MG63 (cell line): ENCODE measurements at regions not wholly inside any gene's neighbourhood (a gene's known extent, or its start where the extent isn't known, plus 50 kb on each side); places are given as distances from the start of the nearest gene placed in this dataset.

Experiments
- DNase-seq: peaks from one replicate; pipeline ENCODE4 v3.0.0-alpha.2; 2020
- H3K27me3 ChIP-seq: fragments of 250-450 bp; sonication (Bioruptor Pico); 2 replicates; pipeline ENCODE4 v1.5.1; 2020; ENCODE audit warnings: mild to moderate bottlenecking, moderate library complexity
- H3K36me3 ChIP-seq: fragments of 250-450 bp; sonication (Bioruptor Pico); 2 replicates; pipeline ENCODE4 v1.5.1; 2020; ENCODE audit warnings: mild to moderate bottlenecking, moderate library complexity
- H3K4me3 ChIP-seq: fragments of 250-450 bp; sonication (Bioruptor Pico); 2 replicates; pipeline ENCODE4 v1.5.1; 2020; ENCODE audit warnings: mild to moderate bottlenecking, moderate library complexity
- H3K9me3 ChIP-seq: fragments of 250-450 bp; sonication (Bioruptor Pico); 2 replicates; pipeline ENCODE4 v1.5.1; 2020; ENCODE audit warnings: mild to moderate bottlenecking, moderate library complexity

DNA sequence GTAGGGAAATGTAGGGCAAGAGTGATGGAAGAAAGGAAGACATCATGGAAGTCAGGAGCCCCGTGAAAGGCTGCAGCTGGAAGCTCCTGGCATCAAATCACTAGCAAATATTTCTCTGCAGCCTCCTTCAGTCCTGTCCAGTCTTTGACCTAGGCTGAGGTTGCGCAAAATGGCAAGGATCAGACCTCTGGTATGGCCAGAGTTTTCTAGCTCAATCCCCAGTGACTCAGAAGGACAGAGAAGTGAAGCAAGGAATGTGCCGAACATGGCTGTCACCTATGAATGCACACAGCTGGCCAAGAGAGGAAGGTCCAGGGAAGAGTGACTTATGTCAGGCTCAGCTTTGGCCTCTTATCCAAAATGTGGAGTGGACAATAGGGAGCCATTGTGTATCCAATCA, 71.1 kb upstream of the PHOX2B start:
- H3K9me3 ChIP-seq = no peaks in the 10 kb centered on the region
- H3K27me3 ChIP-seq = peaks cover 9% of the 10 kb centered on the region; the same call in 1 of the 2 replicates
- no peaks in the 10 kb centered on the region for H3K36me3 ChIP-seq
- no peak overlapping the region for H3K4me3 ChIP-seq
- no peak for DNase-seq

DNA sequence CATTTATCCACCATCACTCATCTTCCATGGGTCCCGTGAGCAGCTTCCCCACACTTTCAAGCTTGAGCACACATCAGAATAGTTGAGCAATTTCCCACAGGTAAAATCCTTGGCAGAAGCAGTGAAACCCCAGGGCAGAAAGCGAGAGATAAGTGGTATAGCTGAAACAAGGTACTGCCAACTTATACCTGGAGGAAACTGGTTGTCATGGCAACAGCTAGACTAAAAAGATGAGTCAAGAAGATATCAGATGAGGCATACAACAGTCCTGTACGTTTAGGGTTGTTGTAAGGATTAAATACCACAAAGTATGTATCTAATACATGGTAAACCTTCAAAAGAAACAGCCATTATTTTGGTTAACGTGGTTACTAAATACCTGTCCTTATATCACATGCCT, 66.9 kb upstream of the PHOX2B start:
- Histone ChIP-seq H3K9me3 (no peaks in the 10 kb centered on the region), H3K36me3 (no peaks in the 10 kb centered on the region), H3K4me3 (no peak overlapping the region), H3K27me3 (0 out of 2 replicates have a peak, but pooled peaks cover 5% of the 10 kb centered on the region)
- no peak for DNase-seq

DNA sequence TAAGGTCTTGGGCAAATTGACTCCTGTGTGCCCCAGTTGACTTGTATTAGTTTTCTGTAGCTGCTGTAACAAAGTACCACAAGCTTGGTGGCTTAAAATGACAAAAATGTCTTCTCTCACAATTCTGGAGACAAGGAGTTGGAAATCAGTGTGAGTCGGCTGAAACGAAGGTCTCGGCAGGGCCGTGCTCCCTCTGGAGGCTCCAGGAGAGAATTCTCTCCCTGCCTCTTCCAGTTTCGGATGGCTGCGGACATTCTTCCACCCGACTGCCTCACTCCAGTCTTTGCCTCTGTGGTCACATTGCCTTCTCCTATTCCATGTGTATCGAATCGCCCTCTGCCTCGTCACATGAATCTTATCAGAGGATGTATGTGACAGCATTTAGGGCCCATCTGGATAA, 66.0 kb upstream of the PHOX2B start:
- Histone ChIP-seq H3K27me3 (no peaks in the 10 kb centered on the region), H3K36me3 (no peaks in the 10 kb centered on the region), H3K4me3 (no peak overlapping the region), H3K9me3 (no peaks in the 10 kb centered on the region)
- DNase-seq = no peak

DNA sequence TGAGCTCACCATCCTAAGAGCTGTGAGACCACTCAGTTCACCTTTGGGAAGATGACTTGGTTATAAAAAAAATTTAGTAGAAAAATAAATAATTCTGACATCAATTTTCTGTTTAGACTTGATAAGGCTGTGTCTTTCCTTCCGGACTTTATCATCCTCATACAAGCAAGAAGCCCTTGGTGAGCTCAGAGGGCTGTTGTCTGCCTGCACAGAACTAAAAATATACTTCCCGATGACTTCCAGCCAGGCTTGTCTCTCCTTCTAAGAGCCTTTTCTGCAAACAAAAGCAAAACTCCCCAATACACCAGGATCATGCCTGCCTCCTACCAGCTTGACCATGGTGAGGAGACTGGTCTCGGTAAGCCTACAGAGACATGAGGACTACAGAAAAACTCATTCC, 58.3 kb upstream of the PHOX2B start:
- Histone ChIP-seq H3K36me3 (no peaks in the 10 kb centered on the region), H3K27me3 (no peaks in the 10 kb centered on the region), H3K4me3 (no peak overlapping the region), H3K9me3 (no peaks in the 10 kb centered on the region)
- DNase-seq = no peak

DNA sequence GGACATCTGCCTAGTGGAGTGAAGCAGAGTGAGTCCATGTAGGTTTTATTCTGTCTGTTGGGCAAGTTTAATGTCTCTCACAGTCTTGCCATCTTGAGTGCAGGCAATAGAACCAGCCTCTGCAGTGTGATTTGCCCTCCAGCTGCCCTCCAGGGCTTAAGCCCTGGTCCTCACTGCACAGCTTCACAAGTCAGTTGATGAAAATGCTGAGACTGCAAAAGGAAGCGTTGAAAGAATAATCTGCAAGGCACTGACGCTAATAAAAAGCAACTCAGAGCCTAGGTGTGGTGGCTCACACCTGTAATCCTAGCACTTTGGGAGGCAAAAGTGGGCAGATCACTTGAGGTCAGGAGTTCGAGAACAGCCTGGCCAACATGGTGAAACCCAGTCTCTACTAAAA, 54.1 kb upstream of the PHOX2B start:
- Histone ChIP-seq H3K36me3 (no peaks in the 10 kb centered on the region), H3K9me3 (no peaks in the 10 kb centered on the region), H3K4me3 (no peak overlapping the region), H3K27me3 (no peaks in the 10 kb centered on the region)
- DNase-seq = no peak

DNA sequence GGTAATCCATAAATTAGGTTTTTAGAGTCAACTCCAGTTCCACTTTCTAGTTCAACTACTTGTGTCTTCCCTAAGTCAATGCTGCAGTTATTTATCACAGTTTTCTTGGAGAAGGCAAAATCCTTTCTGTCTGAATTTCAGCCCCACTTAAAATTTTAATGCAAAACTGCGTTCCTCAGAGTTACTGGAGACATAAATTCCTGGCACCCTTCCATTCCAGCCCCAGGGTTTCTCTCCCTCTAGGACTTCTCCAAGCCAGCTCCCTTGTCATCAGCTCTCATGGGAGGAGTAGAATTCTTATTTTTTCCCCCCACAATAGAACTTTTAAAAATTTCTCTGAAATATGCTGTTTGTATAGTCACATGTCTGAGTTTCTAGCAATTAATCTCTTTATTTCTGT, 50.6 kb upstream of the PHOX2B start:
- no peak for DNase-seq
- no peaks in the 10 kb centered on the region for H3K36me3 ChIP-seq
- no peak overlapping the region for H3K4me3 ChIP-seq
- no peaks in the 10 kb centered on the region for H3K9me3 ChIP-seq
- H3K27me3 ChIP-seq = no peaks in the 10 kb centered on the region
